GM21367 (cell line): ENCODE measurements at regions not wholly inside any gene's neighbourhood (a gene's known extent, or its start where the extent isn't known, plus 50 kb on each side); places are given as distances from the start of the nearest gene placed in this dataset.
"Not testable (repeated sequence)": the region's sequence is repeated elsewhere in the genome, so short reads cannot be mapped to it uniquely, and the experiment has no call there.

Source experiments
- ATAC-seq: cut with Tn5 transposase; IDR thresholded peaks from one replicate; pipeline ENCODE4 v1.9.1; 2021; ENCODE audit not compliant: unreplicated experiment

GRCh38 chr12:82625523-82625922, 61.2 kb upstream of the TMTC2 start:
- ATAC-seq, result no peak

GRCh38 chr12:82627799-82628198, 58.9 kb upstream of the TMTC2 start:
- ATAC-seq, result no peak

GRCh38 chr12:82634495-82635258, 52.0 kb upstream of the TMTC2 start:
- not testable (repeated sequence) for ATAC-seq

GRCh38 chr12:82635263-82635662, 51.4 kb upstream of the TMTC2 start:
- no peak for ATAC-seq
